ENCODE measurements at regions not wholly inside any gene's neighbourhood (a gene's known extent, or its start where the extent isn't known, plus 50 kb on each side); places are given as distances from the start of the nearest gene placed in this dataset.
"Not testable (repeated sequence)": the region's sequence is repeated elsewhere in the genome, so short reads cannot be mapped to it uniquely, and the experiment has no call there.

GRCh38 chr4:28490669-28491068, 1630.0 kb downstream of the STIM2 start:
- FAIRE-seq (no peak), DNase-seq (ENCODE audit: insufficient read length, low spot score) (no peak)

GRCh38 chr4:28505064-28505463, 1644.4 kb downstream of the STIM2 start:
- DNase-seq (ENCODE audit: insufficient read length, low spot score) = no peak
- FAIRE-seq = no peak

- DNase-seq (ENCODE audit: insufficient read length, low spot score) (no peak), FAIRE-seq (no peak)
Measured at GRCh38 chr4:28508636-28509035, 1648.0 kb downstream of the STIM2 start.

- not testable (repeated sequence) for FAIRE-seq
Measured at GRCh38 chr4:28514766-28515165, 1654.1 kb downstream of the STIM2 start.

GRCh38 chr4:28518561-28519165, 1658.0 kb downstream of the STIM2 start:
- FAIRE-seq (no peak), DNase-seq (ENCODE audit: insufficient read length, low spot score) (no peak)

More at GRCh38 chr4:28514766-28515165, 1654.1 kb downstream of the STIM2 start:
- not testable (repeated sequence) for DNase-seq (ENCODE audit: insufficient read length, low spot score)

- FAIRE-seq = no peak
- no peak for DNase-seq (ENCODE audit: insufficient read length, low spot score)
Measured at GRCh38 chr4:28523681-28524190, 1663.1 kb downstream of the STIM2 start.

GRCh38 chr4:28536124-28536523, 1675.5 kb downstream of the STIM2 start:
- FAIRE-seq (no peak), DNase-seq (ENCODE audit: insufficient read length, low spot score) (no peak)

GRCh38 chr4:28545986-28546385, 1685.3 kb downstream of the STIM2 start:
- no peak for FAIRE-seq
- DNase-seq (ENCODE audit: insufficient read length, low spot score) = no peak

GRCh38 chr4:28548136-28548535, 1687.5 kb downstream of the STIM2 start:
- DNase-seq (ENCODE audit: insufficient read length, low spot score) = no peak
- no peak for FAIRE-seq

- DNase-seq (ENCODE audit: insufficient read length, low spot score) = no peak
- FAIRE-seq = no peak
Measured at GRCh38 chr4:28548594-28548993, 1688.0 kb downstream of the STIM2 start.

- FAIRE-seq (no peak), DNase-seq (ENCODE audit: insufficient read length, low spot score) (no peak)
Measured at GRCh38 chr4:28555866-28556265, 1695.2 kb downstream of the STIM2 start.

GRCh38 chr4:28557755-28558154, 1697.1 kb downstream of the STIM2 start:
- no peak for FAIRE-seq
- no peak for DNase-seq (ENCODE audit: insufficient read length, low spot score)

- DNase-seq (ENCODE audit: insufficient read length, low spot score) (no peak), FAIRE-seq (no peak)
Measured at GRCh38 chr4:28558895-28559294, 1698.3 kb downstream of the STIM2 start.

- FAIRE-seq = no peak
Measured at GRCh38 chr4:28562913-28563312, 1702.3 kb downstream of the STIM2 start.

GRCh38 chr4:28565396-28565795, 1704.8 kb downstream of the STIM2 start:
- FAIRE-seq (no peak), DNase-seq (ENCODE audit: insufficient read length, low spot score) (no peak)

More at GRCh38 chr4:28562913-28563312, 1702.3 kb downstream of the STIM2 start:
- peak; percentile 13 for DNase-seq (ENCODE audit: insufficient read length, low spot score)

GRCh38 chr4:28600958-28601357, 1740.3 kb downstream of the STIM2 start:
- FAIRE-seq (no peak), DNase-seq (ENCODE audit: insufficient read length, low spot score) (no peak)

GRCh38 chr4:28621591-28621990, 1761.0 kb downstream of the STIM2 start:
- DNase-seq (ENCODE audit: insufficient read length, low spot score) (no peak), FAIRE-seq (no peak)

GRCh38 chr4:28636971-28637370, 1776.3 kb downstream of the STIM2 start:
- DNase-seq (ENCODE audit: insufficient read length, low spot score) (no peak), FAIRE-seq (no peak)

- no peak for DNase-seq (ENCODE audit: insufficient read length, low spot score)
- no peak for FAIRE-seq
Measured at GRCh38 chr4:28639747-28640146, 1779.1 kb downstream of the STIM2 start.

GRCh38 chr4:28654618-28655017, 1794.0 kb downstream of the STIM2 start:
- DNase-seq (ENCODE audit: insufficient read length, low spot score) = no peak
- no peak for FAIRE-seq

- FAIRE-seq (no peak), DNase-seq (ENCODE audit: insufficient read length, low spot score) (no peak)
Measured at GRCh38 chr4:28665306-28665705, 1804.7 kb downstream of the STIM2 start.

- FAIRE-seq (no peak), DNase-seq (ENCODE audit: insufficient read length, low spot score) (no peak)
Measured at GRCh38 chr4:28675582-28675981, 1814.9 kb downstream of the STIM2 start.

- DNase-seq (ENCODE audit: insufficient read length, low spot score) (no peak), FAIRE-seq (no peak)
Measured at GRCh38 chr4:28677808-28678207, 1817.2 kb downstream of the STIM2 start.

Data from HTR-8/SVneo (cell line).